SIG-M5 (cell line): ENCODE measurements at regions not wholly inside any gene's neighbourhood (a gene's known extent, or its start where the extent isn't known, plus 50 kb on each side); places are given as distances from the start of the nearest gene placed in this dataset.
"Not testable (repeated sequence)": the region's sequence is repeated elsewhere in the genome, so short reads cannot be mapped to it uniquely, and the experiment has no call there.

Experiments
- DNase-seq: peaks from one replicate; lab custom pipeline; 2025; lab: John Stamatoyannopoulos, UW

GRCh38 chr6:68575765-68576439 is 59.2 kb upstream of the ADGRB3 start:
- DNase-seq: no peak

GRCh38 chr6:68572975-68573374 is 62.1 kb upstream of the ADGRB3 start:
- DNase-seq: no peak

GRCh38 chr6:68572525-68572924 is 62.6 kb upstream of the ADGRB3 start:
- no peak for DNase-seq

DNA sequence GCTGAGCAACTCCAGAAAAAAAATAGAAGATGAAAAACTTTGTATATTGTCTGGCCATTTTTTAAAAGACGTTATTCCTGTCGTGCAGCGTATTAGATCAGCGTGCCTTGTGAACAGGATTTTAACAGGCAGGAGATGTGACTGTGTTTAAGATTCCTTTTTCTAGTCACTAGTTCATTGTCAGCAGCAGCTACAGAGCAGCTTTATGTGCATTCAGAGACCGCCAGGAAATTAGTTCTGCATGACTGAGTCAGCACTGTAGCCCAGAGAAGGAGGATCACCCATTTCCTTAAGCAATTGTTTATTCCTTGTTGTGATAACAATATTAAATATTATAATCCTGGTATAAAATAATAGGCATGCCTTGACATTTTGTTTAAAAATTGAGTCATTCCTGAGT is 75.4 kb upstream of the ADGRB3 start:
- no peak for DNase-seq

DNA sequence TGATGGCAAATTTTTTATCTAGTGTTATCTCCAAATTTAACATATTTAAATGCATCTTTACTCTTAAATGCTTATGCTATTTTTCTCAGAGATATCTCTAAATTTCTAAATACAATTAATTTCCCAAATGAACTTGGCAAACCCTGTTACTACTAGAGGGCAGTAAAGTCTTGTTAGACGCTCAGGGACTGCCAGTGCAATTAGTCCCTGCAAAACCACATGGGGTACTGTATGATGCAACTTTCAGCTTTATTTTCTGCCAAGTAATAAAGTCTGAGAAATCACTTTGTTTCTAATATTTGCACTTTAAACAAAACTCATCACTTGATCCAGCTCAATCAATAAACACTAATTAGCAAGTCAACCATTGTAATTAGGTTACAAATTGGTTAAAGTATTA is 76.0 kb upstream of the ADGRB3 start:
- DNase-seq: no peak

GRCh38 chr6:68546620-68547019 is 88.5 kb upstream of the ADGRB3 start:
- DNase-seq: no peak

- no peak for DNase-seq
Observed at GRCh38 chr6:68544450-68544849, 90.6 kb upstream of the ADGRB3 start.

GRCh38 chr6:68533339-68533795 is 101.7 kb upstream of the ADGRB3 start:
- DNase-seq: no peak

DNA sequence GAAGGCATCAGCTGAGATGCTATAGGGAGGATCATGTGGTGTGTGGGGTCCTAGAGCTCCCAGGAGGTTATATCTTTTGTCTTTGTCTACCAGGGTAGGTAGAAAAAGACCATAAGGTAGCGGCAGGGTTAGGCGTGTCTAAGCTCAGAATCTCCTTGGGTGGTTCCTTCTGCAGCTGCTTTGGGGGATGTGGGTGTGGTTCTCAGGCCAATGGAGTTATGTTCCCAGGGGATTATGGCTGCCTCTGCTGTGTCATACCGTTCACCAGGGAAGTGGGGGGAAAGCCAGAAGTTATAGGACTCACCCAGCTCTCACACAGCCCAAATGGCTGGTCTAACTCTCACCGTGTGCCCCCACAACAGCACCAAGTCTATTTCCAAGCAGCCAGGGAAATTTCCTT is 107.4 kb upstream of the ADGRB3 start:
- no peak for DNase-seq

DNA sequence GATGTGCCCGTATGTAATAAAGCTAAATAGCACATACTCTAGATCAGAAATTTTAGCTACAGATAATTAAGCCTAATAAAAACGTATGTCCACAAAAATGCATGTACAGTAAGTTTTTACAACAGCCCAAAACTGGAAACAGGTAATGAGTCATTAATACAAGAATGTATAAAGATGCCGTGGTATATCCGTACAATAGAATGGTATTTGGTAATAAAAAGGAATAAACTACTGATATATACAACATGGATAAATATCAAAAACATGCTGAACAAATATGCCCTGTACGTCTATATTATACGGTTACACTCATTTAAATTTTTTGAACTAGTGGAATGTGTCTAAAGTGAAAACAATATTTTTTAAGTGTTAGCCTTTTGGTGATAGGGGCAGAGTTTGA is 128.2 kb upstream of the ADGRB3 start:
- DNase-seq: no peak

- DNase-seq: no peak
Observed at GRCh38 chr6:68502946-68503345, 132.1 kb upstream of the ADGRB3 start.

DNA sequence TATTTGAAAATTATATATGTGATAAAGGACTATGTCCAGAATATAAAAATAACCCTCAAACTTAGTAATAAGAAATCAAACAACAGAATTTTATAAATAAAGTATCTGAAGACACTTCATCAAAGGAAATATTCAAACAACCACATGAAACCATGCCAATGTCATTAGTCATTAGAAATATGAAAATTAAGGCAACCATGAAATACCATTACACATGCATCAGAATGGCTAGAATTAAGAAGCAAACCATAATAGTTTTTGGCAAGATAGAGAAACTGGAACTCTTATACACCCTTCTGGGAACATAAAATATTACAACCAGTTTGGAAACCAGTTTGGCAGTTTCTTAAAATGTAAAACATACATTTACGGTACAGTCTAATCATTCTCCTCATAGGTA is 137.2 kb upstream of the ADGRB3 start:
- no peak for DNase-seq

DNA sequence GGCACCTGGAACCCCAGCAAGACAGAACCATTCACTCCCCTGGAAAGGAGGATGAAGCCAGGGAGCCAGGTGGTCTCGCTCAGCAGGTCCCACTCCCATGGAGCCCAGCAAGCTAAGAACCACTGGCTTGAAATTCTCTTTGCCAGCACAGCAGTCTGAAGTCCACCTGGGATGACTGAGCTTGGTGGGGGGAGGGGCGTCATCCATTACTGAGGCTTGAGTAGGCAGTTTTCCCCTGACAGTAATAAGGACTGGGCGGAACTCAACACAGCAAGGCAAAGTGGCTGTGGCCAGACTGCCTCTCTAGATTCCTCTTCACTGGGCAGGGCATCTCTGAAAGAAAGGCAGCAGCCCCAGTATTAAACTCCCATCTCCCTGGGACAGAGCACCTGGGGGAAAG is 140.2 kb upstream of the ADGRB3 start:
- DNase-seq: not testable (repeated sequence)

GRCh38 chr6:68476611-68477010 is 158.5 kb upstream of the ADGRB3 start:
- DNase-seq: no peak

GRCh38 chr6:68473433-68474210 is 161.5 kb upstream of the ADGRB3 start:
- DNase-seq: no peak

DNA sequence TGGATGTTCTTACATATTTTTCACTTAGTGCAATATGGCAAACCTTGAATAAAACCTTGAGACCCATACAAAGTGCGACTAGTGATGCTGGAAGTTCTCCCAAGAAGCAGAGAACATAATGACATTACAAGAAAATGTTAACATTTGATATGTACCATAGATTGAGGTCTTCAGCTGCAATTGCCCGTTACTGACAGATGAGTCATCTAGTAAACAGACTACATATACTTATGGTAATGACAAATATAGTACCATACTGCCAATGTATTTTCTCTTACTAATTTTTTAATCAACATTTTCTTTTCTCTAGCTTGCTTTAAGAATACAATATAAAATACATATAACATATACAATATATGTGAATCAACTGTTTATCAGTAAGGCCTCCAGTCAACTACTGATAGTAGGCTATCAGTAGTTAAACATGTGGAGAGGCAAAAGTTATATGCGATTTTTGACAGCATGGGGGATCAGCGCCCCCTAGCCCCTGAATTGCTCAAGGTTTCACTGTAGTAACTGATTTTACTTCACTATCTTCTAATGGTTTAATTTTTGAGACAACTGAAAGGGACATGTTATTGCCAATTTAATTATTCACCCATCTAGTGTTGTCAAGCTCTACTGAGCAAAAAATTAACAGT is 166.7 kb upstream of the ADGRB3 start:
- no peak for DNase-seq

DNA sequence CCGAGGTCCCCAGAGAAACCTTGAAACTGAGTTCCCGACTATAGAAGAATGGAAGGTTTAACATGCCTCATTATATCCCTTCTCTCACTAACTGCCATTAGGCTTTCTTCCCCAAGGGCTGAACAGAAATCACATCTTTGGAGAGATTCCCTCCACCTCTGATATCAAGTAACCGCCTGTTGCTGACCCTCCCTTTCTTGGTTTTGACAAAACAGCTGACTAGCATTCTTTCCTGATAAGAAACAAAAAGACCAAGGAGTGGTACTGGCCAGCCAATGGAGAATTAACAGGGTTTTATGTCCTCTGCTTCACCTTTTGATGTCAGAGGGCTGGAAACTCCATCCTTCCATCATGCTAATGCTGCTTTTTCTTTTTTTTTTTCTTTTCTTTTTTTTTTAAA is 176.6 kb upstream of the ADGRB3 start:
- no peak for DNase-seq

DNA sequence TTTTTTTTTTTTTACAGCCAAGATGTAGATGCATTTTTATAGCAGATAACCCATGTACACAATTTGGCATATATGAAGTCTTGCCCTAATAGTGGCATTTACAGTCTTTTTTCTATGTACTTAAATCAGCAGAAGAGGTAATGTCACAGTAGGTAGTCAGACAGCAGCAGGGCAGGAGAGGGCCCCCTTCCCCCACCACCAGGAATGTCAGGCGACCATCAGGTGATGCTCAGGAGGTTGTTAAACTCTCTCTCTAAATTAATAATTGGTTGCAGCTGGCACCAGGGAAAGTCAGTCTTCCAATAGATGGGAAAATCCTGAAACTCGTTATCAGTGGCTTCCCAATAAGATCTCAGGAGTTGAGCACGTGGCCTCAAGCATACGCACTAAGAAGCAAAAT is 188.0 kb upstream of the ADGRB3 start:
- no peak for DNase-seq

DNA sequence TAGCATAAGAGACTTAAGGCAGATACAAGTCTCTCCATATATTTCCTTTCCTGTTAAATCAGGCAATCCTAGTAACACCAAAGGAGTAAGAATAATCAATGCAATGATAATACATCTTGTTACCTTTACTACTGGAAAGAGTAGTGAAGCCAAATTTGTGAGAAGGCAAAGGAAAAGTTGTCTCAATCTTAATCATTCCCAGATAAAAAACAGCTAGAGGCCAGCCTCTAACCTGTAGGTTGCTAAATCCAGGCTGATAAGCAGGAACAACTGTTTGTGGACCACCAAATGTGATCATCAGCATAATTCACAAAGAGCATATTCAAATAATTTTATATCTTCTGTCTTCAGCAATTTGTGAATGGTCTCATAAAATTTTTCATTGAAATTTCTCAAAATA is 189.2 kb upstream of the ADGRB3 start:
- no peak for DNase-seq

GRCh38 chr6:68443704-68444103 is 191.4 kb upstream of the ADGRB3 start:
- no peak for DNase-seq

DNA sequence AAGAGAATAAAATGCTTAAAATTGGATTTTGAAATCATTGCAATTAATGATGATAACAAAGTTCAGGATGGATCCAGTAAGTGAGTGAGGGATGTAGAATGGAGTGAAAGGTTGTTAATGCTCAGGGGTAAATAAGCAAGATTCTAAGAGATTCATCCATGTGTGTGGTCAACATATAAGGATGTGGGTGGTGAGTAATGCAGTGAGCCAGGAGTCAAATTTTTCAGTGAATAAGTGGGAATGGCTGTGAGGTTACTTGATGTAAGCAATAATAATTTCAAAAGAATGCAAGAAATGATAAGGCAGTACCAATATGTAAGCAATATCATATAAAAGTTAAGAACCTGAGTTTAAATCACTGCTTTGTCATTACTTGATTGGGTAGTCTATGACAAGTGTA is 207.5 kb upstream of the ADGRB3 start:
- no peak for DNase-seq

- DNase-seq: no peak
Observed at GRCh38 chr6:68410021-68410420, 225.1 kb upstream of the ADGRB3 start.

- DNase-seq: no peak
Observed at GRCh38 chr6:68400396-68400795, 234.7 kb upstream of the ADGRB3 start.
